Psoas muscle (tissue), 7 donors: ENCODE measurements at regions not wholly inside any gene's neighbourhood (a gene's known extent, or its start where the extent isn't known, plus 50 kb on each side); places are given as distances from the start of the nearest gene placed in this dataset.

Experiments used
- ATAC-seq, 4 donors: fragments of 200-7000 bp; cut with Tn5 transposase; one replicate each; pipeline ENCODE4 v1.9.1; 2020; ENCODE audit warnings: moderate library complexity in 3 of 4, mild to moderate bottlenecking in 2 of 4
- DNase-seq, 2 donors: peaks; one replicate each; pipeline ENCODE4 v3.0.0-alpha.2; 2020
- H3K27ac ChIP-seq: fragments of 200-600 bp; one replicate; pipeline ENCODE4 v1.8.0; 2022
- H3K27me3 ChIP-seq, 3 donors: fragments of 200-600 bp in 1 of 3; one replicate each; pipeline versions ENCODE4 v1.6.1 to v1.8.0; 2013 to 2022; ENCODE audit warnings: low read length in 2 of 3, mild to moderate bottlenecking in 2 of 3, moderate library complexity in 1 of 3; ENCODE audit not compliant: insufficient read depth in 3 of 3
- H3K36me3 ChIP-seq, 2 donors: fragments of 200-600 bp in 1 of 2; one replicate each; pipeline versions ENCODE4 v1.6.1 to v1.8.0; 2013 to 2022; ENCODE audit warnings: low read depth in 1 of 2, mild to moderate bottlenecking in 1 of 2, moderate library complexity in 1 of 2; ENCODE audit not compliant: insufficient read depth in 1 of 2
- H3K4me1 ChIP-seq: fragments of 200-600 bp; one replicate; pipeline ENCODE4 v1.8.0; 2022
- H3K4me3 ChIP-seq: fragments of 200-600 bp; one replicate; pipeline ENCODE4 v1.8.0; 2022; ENCODE audit warnings: mild to moderate bottlenecking
- H3K9me3 ChIP-seq: fragments of 200-600 bp; one replicate; pipeline ENCODE4 v1.8.0; 2022
- CTCF ChIP-seq: fragments of 200-600 bp; IDR thresholded peaks from one replicate; pipeline ENCODE4 v1.8.0; 2022; ENCODE audit warnings: antibody characterized with exemption
- WGBS, 3 donors: extraction: QIAGEN DNeasy Blood & Tissue Kit; methylation state at CpG; one replicate each; pipeline versions ENCODE4 v1.1.6 to v1.1.7; 2013; 5-methylcytosine and 5-hydroxymethylcytosine counted together
- intact Hi-C, 2 donors: fragments of 100-400 bp; cut with DNase I; formaldehyde crosslinking; loops; one replicate each; pipeline versions ENCODE4 v1.11.0 to v1.14.2; 2022
- donor health status: healthy with polysubstance abuse.
- donor health status: DM: no; HTN: no; CAD: no; lungs with moderate emphysema.
- donor health status: Bipolar disorder and iron deficiency.
- donor health status: healthy.
- donor health status: DM: yes; HTN: yes; CAD: no.
- donor health status: DM: no; HTN: no; CAD: no.
- donor health status: DM: yes; HTN: yes; CAD: no.

- Histone ChIP-seq H3K9me3 (no peaks in the 10 kb centered on the region), H3K36me3 (no peaks in the 10 kb centered on the region), H3K4me3 (no peak overlapping the region), H3K27ac (no peak overlapping the region), H3K27me3 (no peaks in the 10 kb centered on the region), H3K4me1 (no peaks in the 10 kb centered on the region)
- TF ChIP-seq CTCF = no peak
- DNase-seq (no peak), ATAC-seq (no peak)
- 88 to 92% (median 89%) methylated on average over 6 of the region's 6 CpGs for WGBS, 3 donors
- intact Hi-C loops = no loop called here
Observed at GRCh38 chr7:82539969-82540368, 96.4 kb upstream of the CACNA2D1 start.

- Histone ChIP-seq H3K36me3 (no peaks in the 10 kb centered on the region), H3K27ac (no peak overlapping the region), H3K9me3 (no peaks in the 10 kb centered on the region), H3K27me3 (no peaks in the 10 kb centered on the region), H3K4me1 (no peaks in the 10 kb centered on the region), H3K4me3 (no peak overlapping the region)
- DNase-seq = no peak
- no peak for ATAC-seq
- TF ChIP-seq CTCF = no peak
- WGBS, 3 donors = 19 to 39% (median 22%) methylated on average over 1 of the region's 1 CpG
- intact Hi-C loops = no loop called here
Observed at GRCh38 chr7:82534684-82535083, 91.1 kb upstream of the CACNA2D1 start.

GRCh38 chr7:82530361-82530760 lies 86.8 kb upstream of the CACNA2D1 start:
- 71 to 76% (median 73%) methylated on average over 5 of the region's 5 CpGs for WGBS, 3 donors
- H3K4me1 ChIP-seq = no peaks in the 10 kb centered on the region
- no peak for TF ChIP-seq CTCF
- no peak overlapping the region for H3K4me3 ChIP-seq
- H3K36me3 ChIP-seq = no peaks in the 10 kb centered on the region
- ATAC-seq = no peak
- no peaks in the 10 kb centered on the region for H3K27me3 ChIP-seq
- no peak overlapping the region for H3K27ac ChIP-seq
- no peak for DNase-seq
- H3K9me3 ChIP-seq = no peaks in the 10 kb centered on the region
- intact Hi-C loops = no loop called here

GRCh38 chr7:82528577-82529310 lies 85.2 kb upstream of the CACNA2D1 start:
- ATAC-seq = no peak

More at GRCh38 chr7:82528577-82529310, 85.2 kb upstream of the CACNA2D1 start:
- DNase-seq = no peak
- Histone ChIP-seq H3K4me1 (no peaks in the 10 kb centered on the region), H3K4me3 (no peak overlapping the region), H3K27ac (no peak overlapping the region), H3K36me3 (no peaks in the 10 kb centered on the region), H3K9me3 (no peaks in the 10 kb centered on the region), H3K27me3 (no peaks in the 10 kb centered on the region)
- intact Hi-C loops = no loop called here
- 78 to 87% (median 79%) methylated on average over 3 of the region's 3 CpGs for WGBS, 3 donors
- no peak for TF ChIP-seq CTCF
